GM21619 (cell line): ENCODE measurements at regions not wholly inside any gene's neighbourhood (a gene's known extent, or its start where the extent isn't known, plus 50 kb on each side); places are given as distances from the start of the nearest gene placed in this dataset.

Experiments used
- ATAC-seq: cut with Tn5 transposase; IDR thresholded peaks from one replicate; pipeline ENCODE4 v1.9.1; 2021; ENCODE audit not compliant: unreplicated experiment

DNA sequence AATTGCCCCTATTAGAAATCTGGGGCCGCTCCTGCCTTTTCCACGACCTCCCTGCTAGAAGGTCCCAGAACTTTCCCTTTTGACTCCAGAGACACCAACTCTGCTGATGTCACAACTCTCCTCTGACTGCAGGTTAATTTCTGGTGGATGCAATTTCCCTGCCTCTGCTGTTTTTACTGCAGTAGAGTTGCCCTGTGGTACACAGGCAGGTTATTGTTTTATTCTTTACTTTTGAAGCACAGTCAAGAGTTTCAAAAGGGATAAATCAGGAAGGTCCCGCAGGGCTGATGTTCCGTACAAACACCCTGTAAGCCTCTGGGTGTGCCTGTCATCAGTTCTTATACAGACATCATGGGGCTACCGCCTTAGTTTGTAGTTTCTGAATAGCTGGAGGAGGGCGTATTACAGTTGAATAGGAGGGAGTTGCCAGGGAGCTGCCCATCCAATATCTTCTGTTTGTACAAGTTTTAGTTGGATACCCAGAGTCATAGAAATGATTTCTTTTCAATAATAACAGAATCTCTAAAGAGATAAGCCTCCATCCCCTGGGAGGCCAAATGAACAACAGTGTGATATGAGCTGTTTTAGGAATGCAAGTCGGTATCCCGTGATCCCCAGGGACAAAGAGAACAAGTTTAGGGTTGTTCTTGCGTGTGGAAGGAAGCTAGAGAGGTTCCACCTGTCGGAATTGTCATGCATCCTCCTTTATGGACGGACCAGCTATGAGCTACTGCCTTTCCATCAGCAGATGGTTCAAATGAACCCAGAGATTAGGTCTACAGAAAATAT, 108.4 kb upstream of the COPS8 start:
- ATAC-seq, result no peak

DNA sequence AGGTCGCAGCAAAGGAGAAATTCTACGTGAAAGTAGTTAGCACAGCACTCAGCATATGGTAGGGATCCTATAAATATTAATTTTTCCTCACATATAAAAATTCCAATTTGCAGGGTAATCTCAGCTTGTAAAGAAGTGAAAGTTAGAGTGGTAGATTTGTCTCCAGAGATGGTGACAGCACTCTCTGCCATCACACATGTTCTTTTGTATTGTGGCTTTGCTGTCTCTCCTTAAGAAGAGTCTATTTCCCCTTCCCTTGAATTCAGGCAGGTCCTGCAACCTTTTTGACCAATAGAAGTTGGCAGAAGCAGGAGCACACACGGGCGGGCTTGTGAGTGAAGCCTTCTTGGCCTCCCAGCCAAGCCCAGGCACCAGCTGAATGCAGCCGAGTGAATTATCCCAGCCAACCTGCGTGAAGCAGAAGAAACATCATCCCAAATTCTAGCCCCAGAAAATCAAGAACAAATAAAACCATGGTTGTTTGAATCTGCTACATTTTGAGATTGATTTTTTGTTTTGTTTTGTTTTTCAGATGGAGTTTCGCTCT, 107.8 kb upstream of the COPS8 start:
- no peak for ATAC-seq

DNA sequence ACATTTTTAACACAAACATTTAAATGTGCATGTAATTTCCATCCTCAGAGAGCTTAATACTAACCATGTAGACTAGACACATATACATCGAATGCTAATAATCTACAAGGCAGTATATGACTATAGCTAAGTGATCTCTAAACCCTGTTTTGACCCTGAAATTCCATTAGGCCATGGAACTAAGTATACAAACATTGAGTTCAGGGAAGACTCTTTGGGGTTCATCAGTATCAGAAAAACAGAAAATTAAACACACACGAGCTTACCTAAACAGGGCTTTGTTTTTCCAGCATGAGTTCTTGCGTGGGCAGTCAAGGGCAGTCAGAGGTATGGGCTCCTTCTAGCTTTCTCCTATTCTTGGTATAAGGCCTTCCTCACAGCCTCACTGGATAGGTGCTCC, 106.0 kb upstream of the COPS8 start:
- no peak for ATAC-seq

DNA sequence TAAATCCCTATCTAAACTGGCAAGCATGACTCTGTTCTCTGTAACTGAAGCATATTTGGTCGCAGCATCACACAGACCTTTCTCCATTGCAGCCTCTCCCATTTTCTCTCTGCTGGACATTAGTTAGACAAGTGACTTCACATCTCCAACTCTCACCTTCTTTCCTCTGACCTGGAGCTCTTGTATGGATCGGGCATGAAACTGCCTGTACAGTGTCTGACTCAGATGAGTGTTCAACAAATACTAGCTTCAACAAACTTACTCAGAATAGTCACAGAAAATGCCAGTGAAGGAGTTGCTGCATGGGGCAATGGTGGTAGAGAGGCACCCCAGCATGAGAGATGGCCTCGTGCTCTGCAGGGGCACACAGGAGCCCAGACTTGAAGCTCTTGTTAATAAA, 104.7 kb upstream of the COPS8 start:
- ATAC-seq, result no peak

DNA sequence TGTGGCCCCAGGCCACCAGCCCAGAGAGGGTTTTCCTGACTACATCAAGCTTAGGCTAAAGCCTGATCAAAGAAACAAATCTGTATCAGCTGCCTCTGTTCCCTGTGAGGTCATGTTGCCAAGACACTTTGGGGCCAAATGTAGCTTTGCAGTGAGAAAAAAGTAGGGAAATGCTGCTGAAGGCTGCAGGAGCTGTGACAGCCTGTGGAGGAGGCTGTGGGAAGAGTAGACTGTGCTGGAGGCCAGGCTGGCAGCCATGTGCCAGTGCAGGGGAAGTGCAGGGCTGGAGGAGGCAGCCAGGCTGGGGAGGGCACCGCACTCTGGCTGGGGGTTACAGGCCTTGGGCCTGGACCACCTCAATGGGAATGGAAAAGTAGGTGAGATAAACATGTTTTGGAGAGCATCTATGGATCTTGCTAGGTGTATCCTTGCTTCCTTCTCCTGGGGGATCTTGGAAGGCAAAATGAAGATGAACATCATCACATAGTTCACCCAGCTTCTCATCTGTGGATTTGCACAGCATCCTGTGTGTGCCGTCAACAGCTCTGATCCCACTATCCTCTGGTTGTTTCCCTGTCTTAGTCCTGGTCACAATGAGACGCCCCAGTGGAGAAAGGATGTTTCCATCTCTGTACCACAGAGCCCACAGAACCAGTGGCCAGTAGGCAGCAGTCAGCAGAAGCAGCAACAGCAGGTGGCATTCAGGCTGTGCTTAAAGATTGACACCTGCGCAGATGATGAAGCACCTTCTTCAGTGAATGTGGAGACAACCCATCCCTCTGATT, 103.8 kb upstream of the COPS8 start:
- ATAC-seq, result no peak

DNA sequence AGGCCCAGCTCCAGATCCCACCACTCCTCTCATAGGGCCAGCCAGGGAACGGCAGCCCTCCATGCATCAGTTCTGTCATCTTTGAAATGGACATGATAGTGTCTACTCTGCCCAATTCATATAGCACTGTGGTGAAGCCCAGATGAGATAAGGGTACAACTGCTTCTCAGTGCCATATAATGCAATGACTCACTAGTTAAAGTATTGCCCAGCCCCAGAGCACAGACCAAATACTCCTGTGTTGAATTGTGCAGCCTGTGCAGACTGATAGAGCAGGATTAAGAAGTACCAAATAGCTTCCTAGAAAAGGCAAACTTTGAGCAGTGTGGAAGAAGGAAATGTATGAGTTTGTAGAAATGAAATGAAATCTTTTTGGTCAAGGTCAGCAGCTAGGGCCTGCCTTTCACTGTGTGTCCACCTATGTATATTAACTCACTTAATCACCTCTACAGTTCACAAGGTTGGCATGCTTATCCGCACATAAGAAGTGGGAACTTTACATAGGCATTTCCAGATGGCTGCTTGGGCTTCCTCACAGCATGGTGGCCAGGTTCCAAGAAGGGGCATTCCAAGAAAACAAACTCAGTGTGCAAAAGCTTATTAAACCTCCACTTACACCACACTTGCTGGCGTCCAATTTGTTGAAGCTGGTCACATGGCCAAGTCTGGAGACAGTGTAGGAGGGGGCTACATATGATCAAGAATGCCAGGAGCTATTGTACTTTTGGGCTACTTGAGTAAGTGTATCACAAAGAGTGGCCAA, 102.8 kb upstream of the COPS8 start:
- no peak for ATAC-seq

DNA sequence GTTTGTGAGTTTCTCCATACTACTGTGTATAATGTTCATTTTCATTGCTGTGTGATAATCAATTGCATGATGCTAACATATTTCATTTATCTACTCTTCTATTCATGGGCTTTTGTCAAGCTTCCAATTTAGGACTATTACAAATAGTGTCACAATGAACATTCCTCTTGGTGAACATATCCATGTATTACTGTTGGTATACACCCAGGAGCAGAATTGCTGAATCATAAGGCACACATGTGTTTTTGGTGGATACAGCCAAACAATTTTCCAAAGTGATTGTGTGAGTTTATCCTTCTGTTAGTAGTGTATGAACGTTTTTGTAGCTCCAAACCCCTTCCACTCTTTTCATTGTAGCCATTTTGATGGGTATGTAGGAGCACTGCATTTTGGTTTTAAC, 101.6 kb upstream of the COPS8 start:
- ATAC-seq, result no peak

DNA sequence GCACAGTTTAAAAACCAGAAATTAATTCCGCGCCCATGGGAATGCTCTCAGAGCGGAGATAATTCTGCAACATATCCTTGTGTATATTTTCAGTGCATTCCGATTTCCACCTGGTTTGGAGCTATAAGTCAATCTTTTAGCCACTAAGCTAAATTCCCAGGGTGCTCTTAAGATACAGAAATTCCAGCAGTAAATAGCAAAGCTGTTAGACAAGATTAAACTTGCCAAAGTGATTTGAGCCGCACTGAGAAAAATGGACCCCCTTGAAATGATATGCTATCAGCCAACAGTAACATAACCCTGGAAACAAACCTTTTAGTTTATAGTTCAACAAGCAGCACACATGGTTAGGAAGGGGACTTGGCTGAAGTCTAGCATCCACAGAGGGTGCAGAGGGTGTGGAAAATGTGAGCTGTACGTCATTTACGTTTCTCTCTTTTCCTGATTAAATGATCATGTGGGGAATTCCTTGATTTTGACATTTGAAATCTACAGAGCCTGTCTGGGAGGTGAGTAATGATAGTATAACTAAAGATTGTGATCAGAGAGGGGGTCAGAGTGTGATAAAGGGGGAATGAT, 99.8 kb upstream of the COPS8 start:
- no peak for ATAC-seq

DNA sequence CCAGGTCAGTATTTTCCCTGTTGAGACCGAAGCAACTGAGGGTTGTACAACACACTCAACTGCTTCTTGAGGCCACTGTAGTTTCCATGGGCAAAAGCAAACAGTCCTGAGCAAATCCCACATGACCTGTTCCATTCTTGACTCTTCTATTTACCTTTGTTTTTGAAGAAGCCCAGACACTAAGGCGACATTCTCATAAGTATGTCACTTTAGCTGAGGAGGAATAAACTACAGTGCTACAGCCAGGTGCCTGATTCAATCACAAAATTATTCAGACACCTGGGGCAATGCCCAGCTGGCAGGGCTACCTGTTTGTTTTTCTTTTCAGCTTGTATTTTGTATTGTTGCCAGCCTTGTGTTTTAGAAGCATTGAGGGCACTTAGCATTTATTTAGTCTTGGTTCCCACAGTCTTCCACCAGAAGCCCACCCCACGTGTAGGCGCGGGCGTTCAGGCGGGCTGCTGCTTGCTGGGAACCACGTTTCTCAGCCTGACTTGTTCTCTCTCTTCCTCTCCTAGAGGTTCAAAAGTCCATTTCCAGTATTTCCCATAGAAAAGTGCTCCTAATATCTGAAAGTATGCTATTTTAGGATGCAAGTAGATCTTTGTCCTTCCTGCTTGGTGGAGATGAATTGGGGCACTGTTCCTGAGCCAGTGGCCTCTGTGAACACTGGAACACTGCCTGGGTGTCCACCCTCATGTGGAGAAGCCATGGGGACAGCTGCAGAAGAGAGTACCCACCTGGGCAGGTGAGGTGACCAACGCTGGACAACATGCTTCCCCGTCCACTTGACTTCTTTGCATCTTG, 99.0 kb upstream of the COPS8 start:
- ATAC-seq, result no peak

DNA sequence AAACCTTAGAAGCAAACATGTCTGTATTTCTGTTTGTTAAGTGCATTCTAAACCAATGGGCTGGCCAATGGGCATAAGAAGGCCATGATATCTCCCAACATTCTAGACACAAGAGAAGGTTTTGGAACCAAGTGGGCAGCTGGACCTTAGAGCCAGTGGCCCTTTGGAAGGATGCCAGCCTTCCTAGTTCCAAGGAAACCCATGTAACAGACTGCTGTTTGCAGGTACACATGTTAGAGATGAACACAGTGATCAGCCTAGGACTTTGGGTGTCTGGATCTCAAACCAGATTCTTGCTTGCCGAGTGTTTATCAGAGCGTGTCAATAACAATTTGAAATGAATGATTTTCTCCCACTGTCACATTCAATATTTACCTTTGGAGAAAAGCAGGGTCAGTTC, 97.5 kb upstream of the COPS8 start:
- no peak for ATAC-seq

DNA sequence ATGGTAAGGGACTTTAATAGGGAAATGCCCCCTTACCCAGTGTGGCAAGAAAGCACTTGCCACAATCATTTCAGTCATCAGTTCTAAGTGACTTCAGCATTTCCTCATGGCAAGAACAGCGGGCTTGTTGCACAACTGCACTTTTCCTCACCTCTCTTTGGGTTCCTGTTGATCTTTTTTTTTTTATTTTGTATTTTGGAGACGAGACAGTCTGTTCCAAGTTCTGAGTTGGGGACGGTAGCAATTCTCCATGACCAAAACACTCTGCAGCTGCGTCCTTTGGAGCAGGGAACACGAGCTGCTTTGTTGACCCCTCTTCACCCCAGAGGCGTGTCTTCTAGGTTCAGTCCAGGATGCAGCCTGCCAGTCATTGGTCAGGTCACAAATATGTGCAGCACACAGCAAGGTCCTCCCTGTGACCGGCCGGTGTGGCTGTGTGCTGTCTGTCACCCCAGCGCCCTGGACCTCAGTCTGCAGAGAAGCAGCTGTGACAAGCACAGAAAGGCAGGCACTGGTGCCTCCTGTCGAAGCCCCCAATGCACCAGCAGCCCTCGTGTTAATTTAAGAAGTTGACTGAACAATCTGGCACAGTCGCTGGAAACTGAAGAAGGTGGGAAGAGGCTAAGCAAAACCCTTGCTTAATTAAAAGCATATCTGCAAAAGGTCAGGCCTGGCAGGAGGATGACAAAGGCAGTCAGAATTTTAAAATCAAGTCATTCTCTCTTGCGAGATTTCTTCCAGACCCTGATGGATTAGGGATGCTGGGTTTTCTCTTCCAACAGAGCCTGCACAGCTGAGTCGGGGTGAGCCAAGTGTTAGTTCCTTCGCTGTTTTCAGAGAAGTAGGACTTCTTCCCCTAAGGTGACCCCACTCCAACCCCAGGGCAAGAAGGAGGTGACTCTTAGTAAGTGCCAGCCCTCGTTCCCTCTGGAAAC, 96.7 kb upstream of the COPS8 start:
- ATAC-seq, result no peak

DNA sequence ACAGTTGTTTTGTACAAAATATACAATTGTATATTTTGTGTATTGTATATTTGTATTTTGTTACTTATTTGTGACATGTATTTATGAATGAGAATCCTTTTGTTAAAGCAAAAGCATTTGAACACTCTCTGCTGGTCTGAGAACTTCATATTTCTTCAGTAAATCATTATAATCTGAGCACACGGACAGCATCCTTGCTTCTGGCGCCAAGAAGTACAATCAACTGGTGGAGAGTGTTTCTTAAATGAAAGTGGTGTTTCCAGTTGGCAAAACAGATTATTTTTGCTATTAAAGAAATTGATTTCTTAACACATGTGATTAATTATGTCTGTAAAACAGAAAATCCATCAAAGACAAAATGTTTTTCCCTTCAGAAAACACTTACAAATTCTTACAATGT, 95.1 kb upstream of the COPS8 start:
- no peak for ATAC-seq

DNA sequence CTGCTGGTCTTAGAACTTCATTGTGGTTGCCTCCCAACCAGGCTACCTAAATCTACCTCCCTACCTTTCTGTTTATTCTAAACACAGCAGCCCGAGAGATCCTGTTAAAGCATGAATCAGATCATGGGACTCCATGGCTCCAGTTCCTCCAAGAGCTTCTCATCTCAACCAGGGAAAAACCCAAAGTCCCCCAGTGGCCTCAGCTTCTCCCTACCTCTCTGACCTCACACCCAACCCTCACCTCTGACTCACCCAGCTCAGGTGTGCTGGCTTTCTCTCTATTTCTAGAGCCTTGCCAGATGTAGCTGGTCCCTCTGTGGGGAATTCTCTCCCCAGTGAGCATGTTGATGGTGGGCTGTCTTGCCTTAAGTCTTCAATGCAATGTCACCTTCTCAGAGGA, 93.8 kb upstream of the COPS8 start:
- no peak for ATAC-seq

DNA sequence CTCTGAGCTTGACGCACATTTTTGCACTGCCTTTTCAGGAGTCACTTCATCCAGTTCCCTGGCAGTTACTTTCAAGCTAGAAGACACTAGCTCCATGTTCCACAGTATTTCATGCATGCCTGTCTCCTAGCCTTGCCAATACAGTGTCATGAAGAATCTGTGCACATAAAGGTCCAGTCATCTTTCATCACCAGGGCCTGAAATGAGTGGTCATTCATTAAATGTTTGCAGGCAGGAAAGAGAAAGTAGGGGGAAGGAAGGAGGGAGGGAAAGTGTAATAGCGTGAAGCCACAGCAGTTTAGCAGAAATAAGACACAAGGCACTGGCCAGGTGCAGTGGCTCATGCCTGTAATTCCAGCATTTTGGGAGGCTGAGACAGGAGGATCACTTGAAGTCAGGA, 92.4 kb upstream of the COPS8 start:
- no peak for ATAC-seq

DNA sequence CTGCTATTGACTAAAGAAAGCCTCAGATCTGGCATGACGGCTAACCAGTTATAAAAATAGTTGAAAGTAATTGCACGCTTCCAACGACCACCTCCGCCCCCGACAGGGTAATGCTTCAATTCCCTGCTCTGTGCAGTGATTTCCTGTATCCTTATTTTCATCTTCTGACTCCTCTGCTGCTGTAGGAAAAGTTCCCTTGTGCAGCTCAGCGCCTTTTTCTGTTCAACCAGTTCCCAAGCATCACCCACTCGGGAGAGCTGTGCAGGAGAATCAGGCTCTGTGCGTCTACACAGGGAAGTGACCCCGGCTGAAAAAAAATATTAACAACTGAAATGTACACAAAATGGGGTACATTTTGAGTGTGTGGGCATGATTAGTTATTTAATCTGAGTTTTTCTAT, 91.3 kb upstream of the COPS8 start:
- ATAC-seq, result no peak

DNA sequence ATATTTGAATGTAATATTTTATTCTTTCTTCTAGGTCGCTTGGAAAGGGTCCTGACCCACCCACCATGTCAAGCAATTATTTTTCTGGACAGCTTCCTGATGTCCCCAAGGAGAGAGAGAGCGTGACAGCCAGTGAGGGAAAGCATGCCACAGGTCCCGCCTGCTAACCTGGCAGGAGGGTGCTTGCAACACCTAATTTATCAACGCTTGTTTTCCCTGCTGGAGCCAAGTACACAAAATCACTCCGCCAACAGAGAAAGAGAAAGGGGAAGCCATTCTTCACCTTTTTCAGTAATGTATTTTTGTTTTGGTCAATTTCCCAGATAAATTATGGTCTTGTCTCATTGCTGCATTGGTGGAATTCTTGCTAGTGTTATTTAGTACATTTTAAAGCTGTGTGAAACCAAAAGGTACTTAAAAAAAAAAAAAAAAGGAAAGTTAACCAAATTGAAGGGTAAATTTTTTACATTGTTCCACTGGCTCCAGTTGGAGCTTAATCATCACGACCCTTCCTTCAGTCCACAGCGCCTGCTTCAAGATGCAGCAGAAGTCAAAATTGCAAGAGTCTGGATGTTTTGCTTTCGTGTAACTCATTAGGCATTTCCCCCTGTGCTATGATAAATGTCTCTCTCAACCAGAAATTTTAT, 88.5 kb upstream of the COPS8 start:
- ATAC-seq, result no peak

DNA sequence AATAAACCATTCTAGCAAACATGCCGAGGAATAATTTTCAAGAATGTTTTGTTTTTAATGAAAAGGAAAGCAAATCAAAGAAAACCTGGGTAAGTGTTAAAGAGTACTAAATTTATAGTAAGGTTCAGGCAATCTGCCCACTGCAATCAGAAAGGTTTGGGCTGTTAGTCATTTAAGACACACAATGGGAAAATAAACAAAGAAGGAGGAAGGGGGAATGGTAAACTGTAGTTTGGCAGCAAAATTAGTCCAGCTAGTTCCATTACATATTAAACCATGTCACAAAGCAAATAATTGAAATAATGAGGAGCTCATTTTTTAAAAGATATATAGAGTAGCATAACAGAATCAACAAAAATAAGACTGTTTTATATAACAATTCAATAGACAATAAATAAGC, 87.5 kb upstream of the COPS8 start:
- ATAC-seq, result no peak

DNA sequence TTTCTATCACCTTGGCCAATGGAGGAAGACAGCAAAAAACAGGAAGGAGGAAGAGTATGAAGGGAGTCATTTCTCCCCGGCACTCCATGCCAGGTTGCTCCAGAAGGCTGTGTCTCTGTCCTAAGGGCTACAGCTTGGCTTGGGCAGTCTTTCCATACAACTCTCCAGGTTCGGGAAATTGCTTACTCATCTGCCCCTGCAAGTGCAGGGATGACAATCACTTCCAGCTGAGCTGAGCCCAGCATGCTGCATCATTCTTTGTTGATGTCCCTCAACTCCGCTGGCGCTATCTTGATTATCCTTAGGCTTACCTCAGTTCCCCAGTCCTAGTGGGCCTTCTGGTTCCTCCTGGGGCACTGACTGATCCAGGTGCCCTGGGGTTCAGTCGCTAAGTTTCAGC, 86.9 kb upstream of the COPS8 start:
- ATAC-seq, result no peak

DNA sequence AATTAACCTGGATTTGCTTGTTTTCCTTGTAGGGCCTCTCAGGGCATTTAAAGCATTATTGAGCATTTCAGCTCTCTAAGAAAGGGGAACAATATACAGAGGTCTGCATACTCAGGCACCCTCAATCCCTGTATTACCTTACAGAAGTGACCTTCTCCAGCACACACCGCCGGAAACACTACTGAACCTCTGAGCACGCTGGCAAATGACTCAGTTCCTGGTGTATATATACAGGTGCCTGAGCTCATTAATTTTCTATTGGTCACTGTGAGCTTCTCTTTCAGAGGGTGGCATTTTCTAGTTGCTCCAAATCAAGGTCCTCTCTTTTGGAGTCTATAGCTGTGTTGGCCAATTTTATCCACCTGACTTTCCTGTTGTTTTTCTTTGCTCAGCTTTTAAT, 85.2 kb upstream of the COPS8 start:
- no peak for ATAC-seq
